Fibroblast of skin of abdomen (primary cell): ENCODE measurements at regions not wholly inside any gene's neighbourhood (a gene's known extent, or its start where the extent isn't known, plus 50 kb on each side); places are given as distances from the start of the nearest gene placed in this dataset.

ENCODE experiments used
- DNase-seq: peaks from one replicate; pipeline ENCODE4 v3.0.0-alpha.2; 2013

GRCh38 chr11:127052404-127052803 lies 51.8 kb upstream of the KIRREL3 start:
- no peak for DNase-seq
